Bronchial epithelial cell (primary cell): ENCODE measurements at regions not wholly inside any gene's neighbourhood (a gene's known extent, or its start where the extent isn't known, plus 50 kb on each side); places are given as distances from the start of the nearest gene placed in this dataset.
"Not testable (repeated sequence)": the region's sequence is repeated elsewhere in the genome, so short reads cannot be mapped to it uniquely, and the experiment has no call there.

ENCODE experiments used
- DNase-seq: peaks from one replicate; pipeline ENCODE4 v3.0.0-alpha.2; 2010; ENCODE audit warnings: low read depth
- FAIRE-seq: peaks from 2 replicates; lab custom pipeline; 2011; peaks lifted over from hg19 to GRCh38; lab: Jason Lieb, UNC
- H3K27me3 ChIP-seq: 2 replicates; pipeline ENCODE4 v1.5.1; 2011; ENCODE audit warnings: low read length; ENCODE audit not compliant: control insufficient read depth, insufficient read depth
- H3K36me3 ChIP-seq: 2 replicates; pipeline ENCODE4 v1.5.1; 2011; ENCODE audit warnings: low read length; ENCODE audit not compliant: control insufficient read depth, insufficient read depth
- H3K4me3 ChIP-seq: 2 replicates; pipeline ENCODE4 v1.5.1; 2011; ENCODE audit warnings: mild to moderate bottlenecking, low read depth, low read length, control low read depth
- CTCF ChIP-seq: IDR thresholded peaks from 2 replicates; pipeline ENCODE4 v1.5.1; 2011; ENCODE audit warnings: mild to moderate bottlenecking, moderate library complexity, low read length, control low read depth, inconsistent platforms; ENCODE audit not compliant: insufficient read depth, severe bottlenecking

GRCh38 chr12:96121271-96121711 is 72.9 kb upstream of the ELK3 start:
- no peak for FAIRE-seq
- DNase-seq = no peak

GRCh38 chr12:96128292-96128691 is 65.9 kb upstream of the ELK3 start:
- H3K27me3 ChIP-seq, H3K4me3 ChIP-seq, H3K36me3 ChIP-seq, FAIRE-seq, DNase-seq: not testable (repeated sequence)

More at GRCh38 chr12:96121271-96121711, 72.9 kb upstream of the ELK3 start:
- Histone ChIP-seq H3K4me3 (no peak overlapping the region), H3K36me3 (no peaks in the 10 kb centered on the region), H3K27me3 (no peaks in the 10 kb centered on the region)
- TF ChIP-seq CTCF = no peak

GRCh38 chr12:96130396-96131059 is 63.6 kb upstream of the ELK3 start:
- DNase-seq = no peak
- no peak for TF ChIP-seq CTCF
- Histone ChIP-seq H3K27me3 (peaks cover 2% of the 10 kb centered on the region), H3K4me3 (no peak overlapping the region), H3K36me3 (no peaks in the 10 kb centered on the region)
- no peak for FAIRE-seq

- no peak for TF ChIP-seq CTCF
- Histone ChIP-seq H3K27me3 (peaks cover 2% of the 10 kb centered on the region), H3K36me3 (no peaks in the 10 kb centered on the region), H3K4me3 (no peak overlapping the region)
- no peak for DNase-seq
- no peak for FAIRE-seq
Observed at GRCh38 chr12:96131230-96131788, 62.9 kb upstream of the ELK3 start.

GRCh38 chr12:96132819-96133218 is 61.4 kb upstream of the ELK3 start:
- Histone ChIP-seq H3K27me3 (peaks cover 2% of the 10 kb centered on the region), H3K36me3 (no peaks in the 10 kb centered on the region), H3K4me3 (no peak overlapping the region)
- DNase-seq (no peak), FAIRE-seq (no peak)
- peak; percentile 7 for TF ChIP-seq CTCF

- FAIRE-seq = no peak
- DNase-seq = no peak
- H3K36me3 ChIP-seq = no peaks in the 10 kb centered on the region
- TF ChIP-seq CTCF = no peak
- H3K27me3 ChIP-seq = peaks cover 2% of the 10 kb centered on the region
- H3K4me3 ChIP-seq = no peak overlapping the region
Observed at GRCh38 chr12:96134200-96134599, 60.0 kb upstream of the ELK3 start.
